ENCODE measurements at regions not wholly inside any gene's neighbourhood (a gene's known extent, or its start where the extent isn't known, plus 50 kb on each side); places are given as distances from the start of the nearest gene placed in this dataset.

- no peaks in the 10 kb centered on the region for H3K36me3 ChIP-seq (replicated peaks in 1 of 2; ENCODE audit: control insufficient read depth in 2 of 2, insufficient read depth in 2 of 2, low read length in 2 of 2)
- no peak overlapping the region for H3K23ac ChIP-seq (ENCODE audit: low read depth, low read length, poor library complexity)
- no peak for DNase-seq (ENCODE audit: low spot score)
- H3K4ac ChIP-seq (ENCODE audit: low read length): no peak overlapping the region
- no peak overlapping the region for H3K9ac ChIP-seq (ENCODE audit: low read depth, low read length, poor library complexity)
- H2BK120ac ChIP-seq (ENCODE audit: low read depth, low read length): no peak overlapping the region
- no peaks in the 10 kb centered on the region for H3K4me1 ChIP-seq (ENCODE audit: control insufficient read depth in 2 of 2, insufficient read depth in 1 of 2, low read depth in 1 of 2, low read length in 2 of 2)
- no peak overlapping the region for H2AK5ac ChIP-seq (ENCODE audit: low read depth, low read length)
- H2AFZ ChIP-seq (ENCODE audit: low read length): no peak overlapping the region
- H2BK15ac ChIP-seq (ENCODE audit: low read length): no peak overlapping the region
- H3K18ac ChIP-seq (ENCODE audit: low read length): no peak overlapping the region
- WGBS, 2 donors (ENCODE audit: extremely low coverage in 2 of 2, insufficient read length in 2 of 2, insufficient replicate concordance in 1 of 2): no CpG with 5 or more reads among the region's 5 CpGs
- H2BK12ac ChIP-seq (ENCODE audit: low read length): no peak overlapping the region
- H4K8ac ChIP-seq (ENCODE audit: low read depth, low read length): no peak overlapping the region
- H3K9me3 ChIP-seq (replicated peaks in 1 of 2; ENCODE audit: control insufficient read depth in 2 of 2, insufficient read depth in 1 of 2, low read depth in 1 of 2, low read length in 2 of 2): no peaks in the 10 kb centered on the region
- no peaks in the 10 kb centered on the region for H3K27me3 ChIP-seq (ENCODE audit: control insufficient read depth in 3 of 3, insufficient read depth in 3 of 3, low read depth in 1 of 3, low read length in 3 of 3)
- H3K14ac ChIP-seq (ENCODE audit: low read length): no peak overlapping the region
- H4K91ac ChIP-seq (ENCODE audit: low read depth, low read length, poor library complexity): no peak overlapping the region
- H3K27ac ChIP-seq (replicated peaks; ENCODE audit: low read length): no peak overlapping the region
- no peak overlapping the region for H3K4me2 ChIP-seq (ENCODE audit: insufficient read depth, low read length, poor library complexity, severe bottlenecking)
- no peak overlapping the region for H2BK5ac ChIP-seq (ENCODE audit: low read length)
- H3K4me3 ChIP-seq (ENCODE audit: low read length in 2 of 2): no peak overlapping the region
- no peaks in the 10 kb centered on the region for H3K79me1 ChIP-seq (ENCODE audit: low read depth, low read length)
These were observed 157.4 kb upstream of the CHORDC1 start for GRCh38 chr11:90380206-90380605.

GRCh38 chr11:90373971-90374370 lies 151.1 kb upstream of the CHORDC1 start:
- no peak overlapping the region for H3K27ac ChIP-seq (replicated peaks; ENCODE audit: low read length)
- DNase-seq (ENCODE audit: low spot score): no peak
- no peak overlapping the region for H3K9ac ChIP-seq (ENCODE audit: low read depth, low read length, poor library complexity)
- H2AK5ac ChIP-seq (ENCODE audit: low read depth, low read length): no peak overlapping the region
- no peaks in the 10 kb centered on the region for H3K27me3 ChIP-seq (ENCODE audit: control insufficient read depth in 3 of 3, insufficient read depth in 3 of 3, low read depth in 1 of 3, low read length in 3 of 3)
- H3K23ac ChIP-seq (ENCODE audit: low read depth, low read length, poor library complexity): no peak overlapping the region
- no peak overlapping the region for H2AFZ ChIP-seq (ENCODE audit: low read length)
- H2BK12ac ChIP-seq (ENCODE audit: low read length): no peak overlapping the region
- no peaks in the 10 kb centered on the region for H3K36me3 ChIP-seq (replicated peaks in 1 of 2; ENCODE audit: control insufficient read depth in 2 of 2, insufficient read depth in 2 of 2, low read length in 2 of 2)
- no peak overlapping the region for H2BK120ac ChIP-seq (ENCODE audit: low read depth, low read length)
- no peak overlapping the region for H2BK15ac ChIP-seq (ENCODE audit: low read length)
- H3K18ac ChIP-seq (ENCODE audit: low read length): no peak overlapping the region
- H3K4me1 ChIP-seq (ENCODE audit: control insufficient read depth in 2 of 2, insufficient read depth in 1 of 2, low read depth in 1 of 2, low read length in 2 of 2): no peaks in the 10 kb centered on the region
- no CpG with 5 or more reads among the region's 2 CpGs for WGBS, 2 donors (ENCODE audit: extremely low coverage in 2 of 2, insufficient read length in 2 of 2, insufficient replicate concordance in 1 of 2)
- no peaks in the 10 kb centered on the region for H3K79me1 ChIP-seq (ENCODE audit: low read depth, low read length)
- H3K4ac ChIP-seq (ENCODE audit: low read length): no peak overlapping the region
- no peak overlapping the region for H3K4me3 ChIP-seq (ENCODE audit: low read length in 2 of 2)
- H3K14ac ChIP-seq (ENCODE audit: low read length): no peak overlapping the region
- H3K4me2 ChIP-seq (ENCODE audit: insufficient read depth, low read length, poor library complexity, severe bottlenecking): no peak overlapping the region
- no peak overlapping the region for H4K91ac ChIP-seq (ENCODE audit: low read depth, low read length, poor library complexity)
- H3K9me3 ChIP-seq (replicated peaks in 1 of 2; ENCODE audit: control insufficient read depth in 2 of 2, insufficient read depth in 1 of 2, low read depth in 1 of 2, low read length in 2 of 2): no peaks in the 10 kb centered on the region
- H2BK5ac ChIP-seq (ENCODE audit: low read length): no peak overlapping the region
- no peak overlapping the region for H4K8ac ChIP-seq (ENCODE audit: low read depth, low read length)

- Histone ChIP-seq H2AK5ac (ENCODE audit: low read depth, low read length) (no peak overlapping the region), H3K4me3 (ENCODE audit: low read length in 2 of 2) (no peak overlapping the region), H3K27ac (replicated peaks; ENCODE audit: low read length) (no peak overlapping the region), H2BK15ac (ENCODE audit: low read length) (no peak overlapping the region), H3K79me1 (ENCODE audit: low read depth, low read length) (no peaks in the 10 kb centered on the region), H2BK5ac (ENCODE audit: low read length) (no peak overlapping the region), H3K4me2 (ENCODE audit: insufficient read depth, low read length, poor library complexity, severe bottlenecking) (no peak overlapping the region), H3K14ac (ENCODE audit: low read length) (no peak overlapping the region), H2BK12ac (ENCODE audit: low read length) (no peak overlapping the region), H3K27me3 (ENCODE audit: control insufficient read depth in 3 of 3, insufficient read depth in 3 of 3, low read depth in 1 of 3, low read length in 3 of 3) (no peaks in the 10 kb centered on the region), H3K36me3 (replicated peaks in 1 of 2; ENCODE audit: control insufficient read depth in 2 of 2, insufficient read depth in 2 of 2, low read length in 2 of 2) (no peaks in the 10 kb centered on the region), H2BK120ac (ENCODE audit: low read depth, low read length) (no peak overlapping the region), H3K4me1 (ENCODE audit: control insufficient read depth in 2 of 2, insufficient read depth in 1 of 2, low read depth in 1 of 2, low read length in 2 of 2) (no peaks in the 10 kb centered on the region), H3K9me3 (replicated peaks in 1 of 2; ENCODE audit: control insufficient read depth in 2 of 2, insufficient read depth in 1 of 2, low read depth in 1 of 2, low read length in 2 of 2) (no peaks in the 10 kb centered on the region), H2AFZ (ENCODE audit: low read length) (no peak overlapping the region), H3K23ac (ENCODE audit: low read depth, low read length, poor library complexity) (no peak overlapping the region), H3K18ac (ENCODE audit: low read length) (no peak overlapping the region), H4K8ac (ENCODE audit: low read depth, low read length) (no peak overlapping the region), H4K91ac (ENCODE audit: low read depth, low read length, poor library complexity) (no peak overlapping the region), H3K4ac (ENCODE audit: low read length) (no peak overlapping the region), H3K9ac (ENCODE audit: low read depth, low read length, poor library complexity) (no peak overlapping the region)
- no peak for DNase-seq (ENCODE audit: low spot score)
- WGBS, 2 donors (ENCODE audit: extremely low coverage in 2 of 2, insufficient read length in 2 of 2, insufficient replicate concordance in 1 of 2): no CpG with 5 or more reads among the region's 2 CpGs
These were observed 141.7 kb upstream of the CHORDC1 start for GRCh38 chr11:90364527-90364926.

GRCh38 chr11:90363739-90364138 lies 140.9 kb upstream of the CHORDC1 start:
- Histone ChIP-seq H3K4me2 (ENCODE audit: insufficient read depth, low read length, poor library complexity, severe bottlenecking) (no peak overlapping the region), H3K18ac (ENCODE audit: low read length) (no peak overlapping the region), H3K4me3 (ENCODE audit: low read length in 2 of 2) (no peak overlapping the region), H3K27me3 (ENCODE audit: control insufficient read depth in 3 of 3, insufficient read depth in 3 of 3, low read depth in 1 of 3, low read length in 3 of 3) (no peaks in the 10 kb centered on the region), H4K91ac (ENCODE audit: low read depth, low read length, poor library complexity) (no peak overlapping the region), H2AK5ac (ENCODE audit: low read depth, low read length) (no peak overlapping the region), H3K23ac (ENCODE audit: low read depth, low read length, poor library complexity) (no peak overlapping the region), H3K79me1 (ENCODE audit: low read depth, low read length) (no peaks in the 10 kb centered on the region), H3K9me3 (replicated peaks in 1 of 2; ENCODE audit: control insufficient read depth in 2 of 2, insufficient read depth in 1 of 2, low read depth in 1 of 2, low read length in 2 of 2) (no peaks in the 10 kb centered on the region), H3K4ac (ENCODE audit: low read length) (no peak overlapping the region), H2BK15ac (ENCODE audit: low read length) (no peak overlapping the region), H2BK5ac (ENCODE audit: low read length) (no peak overlapping the region), H3K4me1 (ENCODE audit: control insufficient read depth in 2 of 2, insufficient read depth in 1 of 2, low read depth in 1 of 2, low read length in 2 of 2) (no peaks in the 10 kb centered on the region), H3K14ac (ENCODE audit: low read length) (no peak overlapping the region), H3K9ac (ENCODE audit: low read depth, low read length, poor library complexity) (no peak overlapping the region), H4K8ac (ENCODE audit: low read depth, low read length) (no peak overlapping the region), H3K36me3 (replicated peaks in 1 of 2; ENCODE audit: control insufficient read depth in 2 of 2, insufficient read depth in 2 of 2, low read length in 2 of 2) (no peaks in the 10 kb centered on the region), H2BK12ac (ENCODE audit: low read length) (no peak overlapping the region), H2BK120ac (ENCODE audit: low read depth, low read length) (no peak overlapping the region), H3K27ac (replicated peaks; ENCODE audit: low read length) (no peak overlapping the region), H2AFZ (ENCODE audit: low read length) (no peak overlapping the region)
- WGBS, 2 donors (ENCODE audit: extremely low coverage in 2 of 2, insufficient read length in 2 of 2, insufficient replicate concordance in 1 of 2): no CpG with 5 or more reads among the region's 1 CpG
- no peak for DNase-seq (ENCODE audit: low spot score)
